A549 (cell line): ENCODE measurements at regions not wholly inside any gene's neighbourhood (a gene's known extent, or its start where the extent isn't known, plus 50 kb on each side); places are given as distances from the start of the nearest gene placed in this dataset.
A peak's percentile ranks its signal among the peaks of the same experiment; 100 is the strongest.

ENCODE experiments used
- ATAC-seq, 2 experiments: fragments of 200-7000 bp in 1 of 2; fragments of >200 bp in 1 of 2; cut with Nextera tagmentation in 1 of 2; cut with Tn5 transposase in 1 of 2; 3 replicates each; pipeline versions ENCODE4 v1.8.0 to v1.9.1; 2018 to 2020; ENCODE audit warnings: mild to moderate bottlenecking in 1 of 2, moderate library complexity in 1 of 2
- CTCF ChIA-PET: fragments of 300-600 bp; sonication (Branson Sonifier 250); formaldehyde crosslinking; extraction: SDS; loops from one replicate; lab custom pipeline; 2021; ENCODE audit warnings: antibody characterized with exemption, inconsistent platforms; lab: Yijun Ruan, JAX
- POLR2A ChIA-PET: fragments of 350-600 bp; formaldehyde crosslinking; extraction: SDS; loops from one replicate; lab custom pipeline; 2021; ENCODE audit warnings: antibody characterized with exemption, inconsistent platforms; lab: Yijun Ruan, JAX
- DNase-seq, 2 experiments: peaks; one replicate each; pipeline versions ENCODE4 v3.0.0 to v3.0.0-alpha.2; 2011 to 2016; ENCODE audit warnings: low read depth in 1 of 2, low spot score in 1 of 2
- FAIRE-seq: peaks from 2 replicates; lab custom pipeline; 2011; peaks lifted over from hg19 to GRCh38; lab: Jason Lieb, UNC
- H3K27ac ChIP-seq, 2 experiments: fragments of >200 bp; sonication (Bioruptor Twin); formaldehyde crosslinking; 3 replicates each; pipeline ENCODE4 v1.5.1; 2016 to 2017
- H3K4me1 ChIP-seq: fragments of >200 bp; sonication (Bioruptor Twin); formaldehyde crosslinking; 3 replicates; pipeline ENCODE4 v1.6.1; 2016
- H3K4me2 ChIP-seq: fragments of >200 bp; sonication (Bioruptor Twin); formaldehyde crosslinking; 3 replicates; pipeline ENCODE4 v1.6.1; 2016
- H3K4me3 ChIP-seq: fragments of >200 bp; sonication (Bioruptor Twin); formaldehyde crosslinking; 3 replicates; pipeline ENCODE4 v1.5.1; 2016
- H3K9me3 ChIP-seq: fragments of >200 bp; sonication (Bioruptor Twin); formaldehyde crosslinking; 3 replicates; pipeline ENCODE4 v1.6.1; 2016
- ATOH8 ChIP-seq: fragments of 250-450 bp; sonication (Bioruptor Pico); IDR thresholded peaks from 2 replicates; pipeline ENCODE4 v1.5.0; 2020; ENCODE audit warnings: low read depth, mild to moderate bottlenecking, moderate library complexity
- CBX2 ChIP-seq: fragments of 200-600 bp; sonication (generic); IDR thresholded peaks from 2 replicates; pipeline ENCODE4 v1.6.1; 2016; ENCODE audit warnings: low read depth, mild to moderate bottlenecking, borderline replicate concordance
- CBX8 ChIP-seq: fragments of 200-600 bp; sonication (generic); IDR thresholded peaks from 2 replicates; pipeline ENCODE4 v1.6.1; 2016
- CEBPB ChIP-seq, 2 experiments: fragments of >200 bp in 1 of 2; sonication (Bioruptor Twin) in 1 of 2; formaldehyde crosslinking in 1 of 2; IDR thresholded peaks; 2 replicates each; pipeline ENCODE4 v1.6.1; 2012 to 2016
- CHD4 ChIP-seq: fragments of 200-600 bp; sonication (generic); IDR thresholded peaks from 2 replicates; pipeline ENCODE4 v1.6.1; 2016; ENCODE audit warnings: antibody characterized with exemption, mild to moderate bottlenecking, borderline replicate concordance
- EHMT2 ChIP-seq: fragments of 200-600 bp; sonication (generic); IDR thresholded peaks from 2 replicates; pipeline ENCODE4 v1.6.1; 2016; ENCODE audit warnings: antibody characterized with exemption, low read depth, mild to moderate bottlenecking, moderate library complexity
- ELK1 ChIP-seq: fragments of 150-350 bp; IDR thresholded peaks from 2 replicates; pipeline ENCODE4 v1.6.1; 2014; ENCODE audit warnings: low read depth, mild to moderate bottlenecking, low read length
- FOXS1 ChIP-seq: fragments of 250-450 bp; sonication (Bioruptor Pico); IDR thresholded peaks from 2 replicates; pipeline ENCODE4 v1.5.0; 2020; ENCODE audit warnings: mild to moderate bottlenecking, moderate library complexity
- HES2 ChIP-seq: fragments of >200 bp; sonication (Bioruptor Twin); formaldehyde crosslinking; IDR thresholded peaks from 2 replicates; pipeline ENCODE4 v1.6.1; 2016
- HEYL ChIP-seq: fragments of 250-450 bp; sonication (Bioruptor Pico); IDR thresholded peaks from 2 replicates; pipeline ENCODE4 v1.8.0; 2021; ENCODE audit warnings: mild to moderate bottlenecking, moderate library complexity
- HOXB5 ChIP-seq: fragments of 250-450 bp; sonication (Bioruptor Pico); IDR thresholded peaks from 2 replicates; pipeline ENCODE4 v1.5.0; 2020; ENCODE audit warnings: mild to moderate bottlenecking, moderate library complexity
- JUN ChIP-seq, 2 experiments: fragments of >200 bp; sonication (Bioruptor Twin); formaldehyde crosslinking; IDR thresholded peaks; 2 replicates in 1 of 2; 3 replicates in 1 of 2; pipeline ENCODE4 v1.6.1; 2016 to 2017
- KDM1A ChIP-seq: fragments of 200-600 bp; sonication (generic); IDR thresholded peaks from 2 replicates; pipeline ENCODE4 v1.6.1; 2016; ENCODE audit warnings: low read depth, mild to moderate bottlenecking
- NPAS2 ChIP-seq: fragments of 250-450 bp; sonication (Bioruptor Pico); IDR thresholded peaks from 2 replicates; pipeline ENCODE4 v1.8.0; 2022; ENCODE audit warnings: mild to moderate bottlenecking, moderate library complexity, borderline replicate concordance
- PBX3 ChIP-seq: IDR thresholded peaks from 2 replicates; pipeline ENCODE4 v1.6.1; 2012
- PHF8 ChIP-seq: fragments of 200-600 bp; sonication (generic); IDR thresholded peaks from 2 replicates; pipeline ENCODE4 v1.6.1; 2016; ENCODE audit warnings: low read depth, mild to moderate bottlenecking, antibody characterized with exemption, moderate library complexity, borderline replicate concordance
- POLR2AphosphoS2 ChIP-seq: conservative IDR thresholded peaks from 2 replicates; pipeline ENCODE4 v1.6.1; 2012; ENCODE audit warnings: low read length, improper control_type of control experiment, inconsistent platforms
- RAD21 ChIP-seq, 2 experiments: fragments of >200 bp in 1 of 2; sonication (Bioruptor Twin) in 1 of 2; formaldehyde crosslinking in 1 of 2; IDR thresholded peaks in 1 of 2; conservative IDR thresholded peaks in 1 of 2; 2 replicates in 1 of 2; 3 replicates in 1 of 2; pipeline ENCODE4 v1.6.1; 2012 to 2018; ENCODE audit warnings: inconsistent platforms in 1 of 2
- REST ChIP-seq: fragments of 200-600 bp; sonication (generic); IDR thresholded peaks from 2 replicates; pipeline ENCODE4 v1.6.1; 2016; ENCODE audit warnings: antibody characterized with exemption, mild to moderate bottlenecking, moderate library complexity
- RFX5 ChIP-seq: fragments of 450-650 bp; IDR thresholded peaks from 2 replicates; pipeline ENCODE4 v1.7.1; 2014; ENCODE audit warnings: antibody characterized with exemption, mild to moderate bottlenecking, moderate library complexity
- SREBF2 ChIP-seq: fragments of 450-650 bp; IDR thresholded peaks from 2 replicates; pipeline ENCODE4 v1.6.1; 2014; ENCODE audit warnings: mild to moderate bottlenecking, moderate library complexity
- USF2 ChIP-seq: fragments of 450-650 bp; IDR thresholded peaks from 2 replicates; pipeline ENCODE4 v1.6.1; 2014; ENCODE audit warnings: antibody characterized with exemption
- ZC3H11A ChIP-seq: fragments of 450-650 bp; IDR thresholded peaks from 2 replicates; pipeline ENCODE4 v1.6.1; 2014; ENCODE audit warnings: antibody characterized with exemption, mild to moderate bottlenecking
- ZNF302 ChIP-seq: fragments of 250-450 bp; sonication (Bioruptor Pico); IDR thresholded peaks from 2 replicates; pipeline ENCODE4 v1.9.0; 2021; ENCODE audit warnings: inconsistent platforms, mild to moderate bottlenecking, moderate library complexity
- ZSCAN20 ChIP-seq: fragments of 250-450 bp; sonication (Bioruptor Pico); IDR thresholded peaks from 2 replicates; pipeline ENCODE4 v1.8.0; 2022; ENCODE audit warnings: mild to moderate bottlenecking, moderate library complexity
- WGBS: methylation state at CpG from one replicate; pipeline ENCODE4 v1.1.6; 2017; ENCODE audit errors: missing lambda C conversion rate; 5-methylcytosine and 5-hydroxymethylcytosine counted together

- FAIRE-seq (no peak), DNase-seq (no peak), ATAC-seq (no peak)
- POLR2A ChIA-PET = no interaction called here
- Histone ChIP-seq H3K27ac (peak overlapping the region in 1 of 2 experiments; percentile 60; a peak in 2 of 6 replicates), H3K4me2 (no peak overlapping the region), H3K4me1 (peaks cover 27% of the 10 kb centered on the region), H3K4me3 (no peak overlapping the region), H3K9me3 (no peaks in the 10 kb centered on the region)
- WGBS = 89% methylated on average over 20 of the region's 20 CpGs
- TF ChIP-seq FOXS1 (CRISPR knock-in tag) = no peak
- no peak for TF ChIP-seq HOXB5 (CRISPR knock-in tag)
- TF ChIP-seq PBX3 = no peak
- TF ChIP-seq RAD21 (conservative IDR thresholded peaks at IDR 0.05 in 1 of 2, IDR thresholded peaks at IDR 0.05 in 1 of 2) = no peak
- TF ChIP-seq CHD4 = no peak
- TF ChIP-seq HES2 = no peak
- no peak for TF ChIP-seq NPAS2 (CRISPR knock-in tag)
- TF ChIP-seq SREBF2 = no peak
- no peak for TF ChIP-seq CBX2
- no peak for TF ChIP-seq ZSCAN20
- TF ChIP-seq HEYL = no peak
- no peak for TF ChIP-seq PHF8
- no peak for TF ChIP-seq POLR2AphosphoS2
- no peak for TF ChIP-seq ZC3H11A
- no peak for TF ChIP-seq REST
- CTCF ChIA-PET = no interaction called here
Measured at GRCh38 chr12:124458220-124458991, 109.0 kb downstream of the NCOR2 start.

GRCh38 chr12:124457287-124458219 is 109.9 kb downstream of the NCOR2 start:
- ATAC-seq = no peak
- FAIRE-seq = no peak
- WGBS = 91% methylated on average over 28 of the region's 37 CpGs
- POLR2A ChIA-PET = no interaction called here
- Histone ChIP-seq H3K9me3 (no peaks in the 10 kb centered on the region), H3K4me3 (no peak overlapping the region), H3K4me2 (no peak overlapping the region), H3K27ac (peak overlapping the region in 1 of 2 experiments; percentile 60; a peak in 3 of 6 replicates), H3K4me1 (peaks cover 36% of the 10 kb centered on the region)
- CTCF ChIA-PET = no interaction called here
- no peak for DNase-seq
- TF ChIP-seq JUN (IDR thresholded peaks at IDR 0.05) (no peak), SREBF2 (no peak), RFX5 (no peak), FOXS1 (CRISPR knock-in tag) (no peak), EHMT2 (no peak), CEBPB (IDR thresholded peaks at IDR 0.05) (no peak), ZC3H11A (no peak), POLR2AphosphoS2 (no peak), ATOH8 (CRISPR knock-in tag) (no peak), ZNF302 (CRISPR knock-in tag) (no peak), HES2 (no peak), KDM1A (no peak), ELK1 (no peak), CBX8 (no peak), USF2 (no peak)
